Ishikawa (cell line): ENCODE measurements at regions not wholly inside any gene's neighbourhood (a gene's known extent, or its start where the extent isn't known, plus 50 kb on each side); places are given as distances from the start of the nearest gene placed in this dataset.

ENCODE experiments used
- CEBPB ChIP-seq: IDR thresholded peaks from 2 replicates; pipeline ENCODE4 v1.6.1; 2012
- CREB1 ChIP-seq: IDR thresholded peaks from 2 replicates; pipeline ENCODE4 v1.6.1; 2012; ENCODE audit warnings: low read depth
- EGR1 ChIP-seq: IDR thresholded peaks from 2 replicates; pipeline ENCODE4 v1.6.1; 2012
- EP300 ChIP-seq: IDR thresholded peaks from 2 replicates; pipeline ENCODE4 v1.6.1; 2012; ENCODE audit warnings: borderline replicate concordance
- FOXM1 ChIP-seq: IDR thresholded peaks from 2 replicates; pipeline ENCODE4 v1.6.1; 2012; ENCODE audit warnings: low read depth, borderline replicate concordance
- MAX ChIP-seq: IDR thresholded peaks from 2 replicates; pipeline ENCODE4 v1.6.1; 2012
- NFIC ChIP-seq: IDR thresholded peaks from 2 replicates; pipeline ENCODE4 v1.6.1; 2012
- RAD21 ChIP-seq: IDR thresholded peaks from 2 replicates; pipeline ENCODE4 v1.6.1; 2012; ENCODE audit warnings: low read depth
- TAF1 ChIP-seq: IDR thresholded peaks from 2 replicates; pipeline ENCODE4 v1.6.1; 2012; ENCODE audit warnings: low read depth, mild to moderate bottlenecking
- TCF12 ChIP-seq: IDR thresholded peaks from 2 replicates; pipeline ENCODE4 v1.6.1; 2012; ENCODE audit warnings: low read depth
- TEAD4 ChIP-seq: IDR thresholded peaks from 2 replicates; pipeline ENCODE4 v1.6.1; 2012
- USF1 ChIP-seq: IDR thresholded peaks from 2 replicates; pipeline ENCODE4 v1.6.1; 2012
- YY1 ChIP-seq: IDR thresholded peaks from 2 replicates; pipeline ENCODE4 v1.6.1; 2012; ENCODE audit warnings: low read depth
- ZBTB7A ChIP-seq: IDR thresholded peaks from 2 replicates; pipeline ENCODE4 v1.6.1; 2012; ENCODE audit warnings: low read depth
- TF ChIP-seq, protein P1 (sequence below): IDR thresholded peaks from 2 replicates; pipeline ENCODE4 v1.6.1; 2012; ENCODE audit warnings: low read depth, mild to moderate bottlenecking

DNA sequence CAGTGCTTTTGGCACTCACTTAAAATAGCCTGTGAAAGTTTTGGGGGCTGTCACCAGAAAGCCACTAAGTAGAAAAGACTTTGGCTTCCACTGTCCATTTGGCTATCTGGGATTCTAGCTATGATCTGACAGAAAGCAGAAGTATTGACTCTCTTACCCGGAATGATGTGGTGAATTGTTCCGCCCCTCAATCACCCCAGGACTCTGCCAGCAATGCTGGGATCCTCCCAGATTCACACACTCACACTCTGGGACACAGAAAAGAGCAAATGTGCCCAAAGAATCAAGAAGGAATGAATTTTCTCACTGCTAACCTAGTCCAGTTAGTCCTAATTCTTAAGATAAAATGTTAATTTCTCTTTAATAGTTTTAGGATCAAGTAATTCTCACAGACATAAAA lies 576.9 kb downstream of the BNC2 start:
- TF ChIP-seq CREB1 (no peak), YY1 (no peak), EP300 (no peak), TCF12 (no peak), TAF1 (no peak), TEAD4 (no peak), RAD21 (no peak), NFIC (no peak), CEBPB (no peak), MAX (no peak)

DNA sequence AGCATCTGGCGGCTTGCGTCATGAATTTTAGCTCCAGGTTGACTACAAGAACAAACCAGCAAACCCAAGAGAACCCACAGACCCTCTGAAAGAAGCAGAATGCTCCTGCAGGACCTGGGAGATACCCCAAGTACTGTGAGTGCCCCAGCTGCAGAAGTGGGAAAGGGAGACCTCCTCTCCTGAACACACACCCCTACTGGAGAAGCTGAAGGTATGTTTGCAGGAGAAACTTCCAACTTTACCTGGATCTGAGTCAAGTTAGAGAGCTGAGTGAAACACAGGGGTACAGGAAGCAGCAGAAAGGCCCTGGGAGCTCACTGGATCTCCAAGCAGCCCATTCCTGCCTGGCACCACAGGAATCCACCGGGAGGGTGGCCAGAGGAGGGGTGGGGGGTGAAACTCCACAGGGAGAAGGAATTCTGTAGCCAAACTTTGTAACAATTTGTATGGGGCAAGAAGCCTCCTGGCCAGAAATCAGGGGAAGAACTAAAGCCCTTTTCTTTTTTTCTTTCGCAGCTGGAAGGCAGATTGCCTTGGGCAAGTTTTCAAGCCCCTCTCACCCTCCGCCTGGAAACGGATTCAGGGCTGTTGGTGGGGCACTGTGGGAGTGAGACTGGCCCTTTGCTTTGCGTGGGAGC lies 576.2 kb downstream of the BNC2 start:
- TF ChIP-seq NFIC (no peak), MAX (no peak), TEAD4 (no peak), CREB1 (no peak), CEBPB (no peak), RAD21 (no peak), TCF12 (no peak), EGR1 (no peak), TAF1 (no peak), YY1 (no peak), EP300 (no peak), USF1 (no peak), ZBTB7A (no peak), FOXM1 (no peak)
- TF ChIP-seq, protein P1, sequence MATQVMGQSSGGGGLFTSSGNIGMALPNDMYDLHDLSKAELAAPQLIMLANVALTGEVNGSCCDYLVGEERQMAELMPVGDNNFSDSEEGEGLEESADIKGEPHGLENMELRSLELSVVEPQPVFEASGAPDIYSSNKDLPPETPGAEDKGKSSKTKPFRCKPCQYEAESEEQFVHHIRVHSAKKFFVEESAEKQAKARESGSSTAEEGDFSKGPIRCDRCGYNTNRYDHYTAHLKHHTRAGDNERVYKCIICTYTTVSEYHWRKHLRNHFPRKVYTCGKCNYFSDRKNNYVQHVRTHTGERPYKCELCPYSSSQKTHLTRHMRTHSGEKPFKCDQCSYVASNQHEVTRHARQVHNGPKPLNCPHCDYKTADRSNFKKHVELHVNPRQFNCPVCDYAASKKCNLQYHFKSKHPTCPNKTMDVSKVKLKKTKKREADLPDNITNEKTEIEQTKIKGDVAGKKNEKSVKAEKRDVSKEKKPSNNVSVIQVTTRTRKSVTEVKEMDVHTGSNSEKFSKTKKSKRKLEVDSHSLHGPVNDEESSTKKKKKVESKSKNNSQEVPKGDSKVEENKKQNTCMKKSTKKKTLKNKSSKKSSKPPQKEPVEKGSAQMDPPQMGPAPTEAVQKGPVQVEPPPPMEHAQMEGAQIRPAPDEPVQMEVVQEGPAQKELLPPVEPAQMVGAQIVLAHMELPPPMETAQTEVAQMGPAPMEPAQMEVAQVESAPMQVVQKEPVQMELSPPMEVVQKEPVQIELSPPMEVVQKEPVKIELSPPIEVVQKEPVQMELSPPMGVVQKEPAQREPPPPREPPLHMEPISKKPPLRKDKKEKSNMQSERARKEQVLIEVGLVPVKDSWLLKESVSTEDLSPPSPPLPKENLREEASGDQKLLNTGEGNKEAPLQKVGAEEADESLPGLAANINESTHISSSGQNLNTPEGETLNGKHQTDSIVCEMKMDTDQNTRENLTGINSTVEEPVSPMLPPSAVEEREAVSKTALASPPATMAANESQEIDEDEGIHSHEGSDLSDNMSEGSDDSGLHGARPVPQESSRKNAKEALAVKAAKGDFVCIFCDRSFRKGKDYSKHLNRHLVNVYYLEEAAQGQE = no peak

GRCh38 chr9:16303506-16303905 lies 567.0 kb downstream of the BNC2 start:
- TF ChIP-seq USF1 (no peak), RAD21 (no peak), FOXM1 (no peak), TCF12 (no peak), EGR1 (no peak), MAX (no peak), NFIC (no peak), CREB1 (no peak), EP300 (no peak), CEBPB (no peak), TEAD4 (no peak), TAF1 (no peak), ZBTB7A (no peak), YY1 (no peak)
- TF ChIP-seq, protein P1 = no peak

DNA sequence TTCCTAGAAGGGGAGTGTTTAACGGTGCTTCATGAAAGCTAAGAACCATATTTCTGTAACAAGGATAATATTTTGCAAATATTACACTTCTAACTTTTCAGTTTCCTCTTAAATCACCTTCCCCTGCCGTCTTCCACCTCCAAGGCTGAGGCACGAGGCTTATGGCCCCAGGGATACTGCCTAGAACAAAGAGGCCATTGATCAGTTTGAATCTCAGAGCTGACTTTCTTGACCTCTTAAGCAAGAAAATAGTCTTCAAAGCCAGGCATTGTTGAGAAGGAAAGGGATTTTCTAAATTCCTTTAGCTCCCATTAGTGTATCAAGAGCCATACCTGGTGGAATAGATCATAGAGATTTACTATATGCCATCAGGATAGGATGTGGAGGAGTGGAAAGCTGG lies 566.2 kb downstream of the BNC2 start:
- TF ChIP-seq TAF1 = no peak

- TF ChIP-seq, protein P1 = no peak
- no peak for TF ChIP-seq RAD21
- no peak for TF ChIP-seq YY1
- TF ChIP-seq USF1 = no peak
- no peak for TF ChIP-seq MAX
- TF ChIP-seq TEAD4 = no peak
- no peak for TF ChIP-seq NFIC
- no peak for TF ChIP-seq EP300
- no peak for TF ChIP-seq CREB1
- TF ChIP-seq TAF1 = no peak
- no peak for TF ChIP-seq EGR1
- no peak for TF ChIP-seq ZBTB7A
- no peak for TF ChIP-seq TCF12
- TF ChIP-seq FOXM1 = no peak
- no peak for TF ChIP-seq CEBPB
Observed at GRCh38 chr9:16306586-16306985, 563.9 kb downstream of the BNC2 start.
